ENCODE measurements at regions not wholly inside any gene's neighbourhood (a gene's known extent, or its start where the extent isn't known, plus 50 kb on each side); places are given as distances from the start of the nearest gene placed in this dataset.
"Not testable (repeated sequence)": the region's sequence is repeated elsewhere in the genome, so short reads cannot be mapped to it uniquely, and the experiment has no call there.

- DNase-seq (ENCODE audit: low read depth in 2 of 2), result not testable (repeated sequence)
These were observed 196.3 kb downstream of the BCL2L11 start for GRCh38 chr2:111316881-111317549.

- not testable (repeated sequence) for DNase-seq (ENCODE audit: low read depth in 2 of 2)
These were observed 198.8 kb downstream of the BCL2L11 start for GRCh38 chr2:111319552-111319951.

GRCh38 chr2:111320264-111320663 lies 199.6 kb downstream of the BCL2L11 start:
- not testable (repeated sequence) for DNase-seq (ENCODE audit: low read depth in 2 of 2)

- not testable (repeated sequence) for DNase-seq (ENCODE audit: low read depth in 2 of 2)
These were observed 200.3 kb downstream of the BCL2L11 start for GRCh38 chr2:111320965-111321364.

DNA sequence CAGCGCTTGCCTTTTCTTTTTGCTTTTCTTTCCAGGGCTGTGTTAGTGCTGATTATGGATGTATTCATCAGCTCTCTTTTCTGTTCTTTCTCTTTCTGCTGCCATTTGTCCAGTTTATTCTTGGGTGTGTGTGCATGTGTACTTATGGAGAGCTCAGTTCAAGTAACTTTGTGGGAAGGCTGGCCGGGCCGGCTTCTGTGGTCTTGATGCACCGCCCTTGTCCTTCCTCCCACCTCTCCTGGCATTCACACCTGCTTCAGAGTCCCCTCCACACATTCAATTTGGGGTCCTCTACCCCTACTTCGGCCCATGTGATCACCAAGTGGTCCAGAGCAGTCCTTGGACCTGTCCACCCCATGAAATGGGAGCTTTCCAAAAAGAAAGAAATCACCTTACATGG lies 202.7 kb downstream of the BCL2L11 start:
- not testable (repeated sequence) for DNase-seq (ENCODE audit: low read depth in 2 of 2)

- not testable (repeated sequence) for DNase-seq (ENCODE audit: low read depth in 2 of 2)
These were observed 207.0 kb downstream of the BCL2L11 start for GRCh38 chr2:111327726-111328125.

GRCh38 chr2:111329309-111329708 lies 208.6 kb downstream of the BCL2L11 start:
- DNase-seq (ENCODE audit: low read depth in 2 of 2), result not testable (repeated sequence)

DNA sequence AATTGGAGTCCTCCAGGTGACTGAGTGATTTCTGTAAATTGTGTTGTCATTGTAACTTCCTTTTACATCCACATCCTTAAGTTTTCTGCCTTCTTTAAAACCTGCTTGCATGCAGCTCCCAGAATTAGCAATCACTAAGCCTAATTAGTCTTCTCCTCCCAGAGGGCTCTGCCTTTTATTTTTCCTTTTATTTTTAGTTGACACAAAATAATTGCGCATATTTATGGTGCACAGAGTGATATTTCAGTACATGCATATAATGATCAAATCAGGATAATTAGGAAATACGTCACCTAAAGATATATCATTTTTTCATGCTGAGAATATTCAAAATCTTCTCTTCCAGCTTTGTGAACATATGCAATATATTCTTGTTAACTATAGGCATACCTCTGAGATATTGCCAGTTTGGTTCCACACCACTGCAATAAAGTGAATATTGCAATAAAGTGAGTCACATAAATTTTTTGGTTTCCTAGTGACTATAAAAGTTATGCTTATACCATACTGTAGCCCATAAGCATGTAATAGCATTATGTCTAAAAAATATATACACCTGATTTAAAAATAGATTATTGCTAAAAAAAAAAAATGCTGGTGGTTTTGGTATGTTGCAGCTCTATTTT lies 210.5 kb downstream of the BCL2L11 start:
- DNase-seq (ENCODE audit: low read depth in 2 of 2), result not testable (repeated sequence)

- DNase-seq (ENCODE audit: low read depth in 2 of 2), result not testable (repeated sequence)
These were observed 214.7 kb downstream of the BCL2L11 start for GRCh38 chr2:111335220-111335907.

GRCh38 chr2:111338474-111338873 lies 217.8 kb downstream of the BCL2L11 start:
- DNase-seq (ENCODE audit: low read depth in 2 of 2), result not testable (repeated sequence)

DNA sequence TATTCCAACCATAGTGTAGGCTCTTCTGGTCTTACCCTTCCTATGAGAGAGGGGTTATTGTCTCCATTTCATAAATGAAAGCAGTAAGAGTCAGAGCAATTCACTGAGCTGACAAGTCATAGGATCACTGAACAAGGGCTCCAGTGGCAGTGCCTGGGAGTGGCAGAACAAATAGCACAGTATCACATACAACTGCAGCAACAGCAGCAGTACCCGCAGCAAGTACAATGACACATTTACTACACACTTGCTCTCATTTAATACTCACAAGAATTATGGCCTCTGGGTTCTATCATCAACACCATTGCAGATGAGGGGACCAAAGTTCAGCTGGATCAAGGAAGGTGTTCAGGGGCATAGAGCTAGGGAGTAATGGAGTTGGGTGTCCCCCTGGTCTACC lies 218.8 kb downstream of the BCL2L11 start:
- not testable (repeated sequence) for DNase-seq (ENCODE audit: low read depth in 2 of 2)

- not testable (repeated sequence) for DNase-seq (ENCODE audit: low read depth in 2 of 2)
These were observed 223.9 kb downstream of the BCL2L11 start for GRCh38 chr2:111344590-111344989.

DNA sequence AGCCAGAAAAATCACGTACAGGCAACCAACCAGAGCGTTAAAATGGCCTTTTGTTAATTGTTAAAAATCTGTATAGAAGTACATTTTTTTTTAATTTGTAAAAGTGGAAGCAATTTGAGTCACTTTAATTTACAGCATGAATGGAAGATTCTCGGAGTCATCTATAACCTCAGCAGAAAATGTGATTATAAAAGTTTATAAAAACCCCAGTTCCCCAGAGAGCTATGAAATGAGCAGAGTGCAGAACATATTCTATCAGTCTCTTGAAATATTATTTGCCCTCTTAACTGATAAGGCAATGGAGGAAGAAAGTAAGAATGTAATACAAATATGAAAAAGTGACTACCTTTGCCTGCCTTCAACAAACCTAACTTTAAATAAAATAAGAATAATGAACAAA lies 224.7 kb downstream of the BCL2L11 start:
- DNase-seq (ENCODE audit: low read depth in 2 of 2), result not testable (repeated sequence)

DNA sequence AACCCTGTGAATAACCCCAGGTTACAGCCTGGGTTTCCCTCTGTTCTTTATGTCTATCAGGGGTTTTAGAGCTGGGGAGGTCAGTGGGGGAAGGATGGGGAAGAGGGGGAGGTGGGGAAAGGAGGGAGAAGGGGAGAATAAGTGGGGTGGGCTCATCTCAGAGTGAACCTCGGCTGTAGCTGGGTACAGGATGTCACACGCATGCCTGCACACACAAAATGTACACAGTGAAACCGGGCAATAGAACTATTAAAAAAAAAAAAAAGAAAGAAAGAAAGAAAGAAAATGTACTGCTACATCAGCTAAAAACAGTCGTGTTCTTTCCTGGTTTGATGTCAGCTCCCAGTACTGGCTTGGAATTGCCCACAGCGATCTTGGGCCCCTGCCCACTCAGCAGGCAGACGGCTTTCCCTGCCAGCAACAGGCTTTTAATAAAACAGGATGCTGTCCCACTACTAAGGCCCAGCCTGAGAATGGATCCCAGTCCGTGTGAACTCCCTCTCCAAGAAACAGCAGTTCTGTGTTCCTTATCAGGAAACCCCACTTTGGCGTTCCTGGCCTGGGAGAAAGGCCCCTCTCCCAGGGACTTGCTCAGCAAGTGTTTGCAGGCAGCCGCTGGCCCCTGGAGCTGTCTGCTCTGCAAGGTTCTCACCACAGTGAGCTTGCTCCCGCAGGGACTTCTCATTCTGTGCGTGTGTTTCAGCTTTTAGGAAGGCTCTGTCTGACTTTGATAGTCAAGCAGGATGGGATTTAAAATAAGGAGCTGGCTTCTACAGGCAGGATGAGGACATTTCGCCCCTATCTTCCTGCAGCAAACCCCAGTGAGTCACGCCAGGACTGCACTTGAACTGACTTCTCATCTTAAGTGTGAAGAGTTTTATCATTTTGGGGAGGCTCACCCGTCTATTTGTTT lies 225.6 kb downstream of the BCL2L11 start:
- not testable (repeated sequence) for DNase-seq (ENCODE audit: low read depth in 2 of 2)

GRCh38 chr2:111347695-111348094 lies 227.0 kb downstream of the BCL2L11 start:
- not testable (repeated sequence) for DNase-seq (ENCODE audit: low read depth in 2 of 2)

DNA sequence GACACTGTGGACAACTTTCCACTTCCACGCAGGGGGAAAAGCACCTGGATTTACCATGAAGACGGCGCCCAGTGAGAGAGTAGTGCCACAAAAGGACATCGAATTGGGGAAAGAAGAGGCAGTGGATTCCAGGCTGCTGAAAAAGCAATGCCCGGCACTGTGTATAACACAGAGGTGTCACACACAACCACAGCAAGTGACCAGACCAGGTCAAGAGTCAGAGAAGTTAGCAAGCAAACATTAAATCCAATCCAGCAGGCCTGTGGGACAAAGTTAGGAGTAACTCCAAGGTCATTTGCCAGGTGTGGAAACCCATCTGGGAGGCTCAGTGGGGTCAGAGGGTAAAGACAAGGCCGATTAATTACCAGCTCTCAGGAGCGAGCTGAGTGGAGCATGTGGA lies 227.6 kb downstream of the BCL2L11 start:
- not testable (repeated sequence) for DNase-seq (ENCODE audit: low read depth in 2 of 2)

DNA sequence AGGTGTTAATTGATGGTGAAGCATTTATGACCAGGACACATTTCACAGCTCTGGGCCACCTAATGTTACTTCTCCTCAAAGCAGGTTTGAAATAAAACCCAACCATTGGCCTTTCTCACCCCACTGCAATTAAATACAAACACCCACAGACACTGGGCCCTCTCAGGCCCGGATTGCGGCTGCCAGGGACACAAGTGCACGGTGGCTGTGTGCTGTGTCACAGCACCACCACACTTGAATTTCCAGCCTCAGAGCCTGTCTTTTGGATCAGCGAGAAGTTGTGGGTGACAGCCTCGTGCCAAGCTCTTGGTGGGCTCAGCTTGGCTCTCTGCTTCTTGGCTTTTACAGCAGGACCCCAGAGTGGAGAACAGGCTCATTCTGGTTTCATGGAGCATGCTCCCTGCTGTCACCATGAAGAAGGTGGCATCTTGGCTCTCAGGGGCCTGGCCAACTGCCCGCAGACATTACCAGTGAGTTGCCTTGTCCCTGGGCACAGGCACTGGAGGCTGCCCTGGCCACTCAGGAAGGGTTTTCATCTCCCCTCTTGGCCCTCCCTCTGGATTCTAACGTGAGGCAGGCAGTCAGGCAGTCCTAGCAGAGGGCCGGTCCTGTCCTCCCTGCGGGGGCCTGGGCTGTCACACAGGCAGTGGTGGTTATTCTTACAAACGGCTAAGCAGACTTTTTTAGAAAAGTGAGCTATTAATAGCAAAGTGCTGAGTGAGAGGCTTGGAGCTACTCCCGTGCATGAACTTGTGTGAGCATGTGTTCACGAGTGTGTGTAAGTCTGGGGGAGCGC lies 234.5 kb downstream of the BCL2L11 start:
- DNase-seq (ENCODE audit: low read depth in 2 of 2), result not testable (repeated sequence)

- not testable (repeated sequence) for DNase-seq (ENCODE audit: low read depth in 2 of 2)
These were observed 235.3 kb downstream of the BCL2L11 start for GRCh38 chr2:111355823-111356511.

DNA sequence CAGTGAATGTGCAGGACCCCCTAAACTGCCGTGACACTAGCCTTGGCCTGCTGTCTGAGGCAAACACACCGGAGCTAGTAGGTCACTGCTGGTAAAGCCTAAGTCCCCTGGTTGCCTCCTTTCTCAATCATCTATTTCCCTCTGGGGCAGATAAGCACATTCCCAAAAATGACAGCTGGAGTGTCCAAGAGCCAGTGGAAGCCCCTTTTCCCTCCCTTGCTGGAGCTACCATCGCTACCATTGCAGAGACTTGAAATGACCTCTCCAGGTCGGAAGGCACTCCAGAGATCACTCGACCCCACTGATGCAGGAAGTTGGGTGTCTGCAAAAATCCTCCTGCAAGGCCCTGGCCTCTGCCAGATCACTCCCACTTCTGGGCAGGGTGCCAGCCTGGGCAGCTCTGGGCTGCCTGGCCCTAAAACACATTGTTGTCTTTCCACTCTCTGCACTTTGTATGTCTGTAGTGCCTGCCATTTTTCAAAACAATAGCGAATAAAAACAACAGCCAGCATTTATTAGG lies 235.9 kb downstream of the BCL2L11 start:
- DNase-seq (ENCODE audit: low read depth in 2 of 2), result not testable (repeated sequence)
